Right atrium auricular region (tissue), 2 donors: ENCODE measurements at regions not wholly inside any gene's neighbourhood (a gene's known extent, or its start where the extent isn't known, plus 50 kb on each side); places are given as distances from the start of the nearest gene placed in this dataset.

Experiments
- DNase-seq: peaks from one replicate; pipeline ENCODE4 v3.0.0-alpha.2; 2019; ENCODE audit warnings: low spot score
- H3K27ac ChIP-seq, 2 donors: fragments of 200-600 bp; sonication (generic); 1 replicate in 1 of 2; 2 replicates in 1 of 2; pipeline ENCODE4 v1.5.1; 2016 to 2019
- H3K27me3 ChIP-seq, 2 donors: fragments of 200-600 bp; sonication (generic); one replicate each; pipeline versions ENCODE4 v1.5.1 to v1.6.0; 2017 to 2019
- H3K36me3 ChIP-seq: fragments of 200-600 bp; sonication (generic); one replicate; pipeline ENCODE4 v1.5.1; 2016
- H3K4me1 ChIP-seq, 2 donors: fragments of 200-600 bp; sonication (generic); one replicate each; pipeline versions ENCODE4 v1.5.1 to v1.6.0; 2017 to 2019
- H3K4me3 ChIP-seq, 2 donors: fragments of 200-600 bp; sonication (generic); 1 replicate in 1 of 2; 2 replicates in 1 of 2; pipeline ENCODE4 v1.5.1; 2017 to 2019; ENCODE audit warnings: mild to moderate bottlenecking in 1 of 2, moderate library complexity in 1 of 2
- H3K9me3 ChIP-seq, 2 donors: fragments of 200-600 bp; sonication (generic); one replicate each; pipeline ENCODE4 v1.5.1; 2019
- TF ChIP-seq, protein P1 (sequence below), 2 donors: fragments of 200-600 bp; sonication (generic); IDR thresholded peaks; one replicate each; pipeline ENCODE4 v1.5.1; 2019; ENCODE audit warnings: antibody characterized with exemption in 2 of 2

DNA sequence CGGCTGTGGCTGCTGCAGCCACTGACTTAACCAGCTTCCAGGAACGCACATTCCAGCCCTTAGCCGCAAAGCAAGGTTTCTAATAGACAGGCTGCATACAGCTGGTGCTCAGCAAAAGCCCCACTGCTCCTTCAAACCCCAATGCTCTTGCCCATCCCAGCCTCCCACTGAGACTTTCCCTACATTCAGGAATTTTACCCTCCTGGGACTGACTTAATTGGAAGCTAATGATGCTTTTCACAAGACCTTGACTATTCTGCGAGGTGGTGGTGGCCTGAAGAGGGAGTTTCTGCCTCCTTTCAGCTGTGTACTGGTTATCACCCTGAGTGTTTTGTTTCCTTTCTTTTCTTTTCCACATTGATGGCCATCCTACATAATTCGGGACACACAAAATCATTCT is 164.9 kb upstream of the IRX1 start:
- Histone ChIP-seq H3K9me3 (no peaks in the 10 kb centered on the region), H3K4me3 (no peak overlapping the region), H3K27me3 (no peaks in the 10 kb centered on the region), H3K36me3 (no peaks in the 10 kb centered on the region), H3K4me1 (no peaks in the 10 kb centered on the region), H3K27ac (no peak overlapping the region)
- no peak for DNase-seq
- TF ChIP-seq, protein P1, sequence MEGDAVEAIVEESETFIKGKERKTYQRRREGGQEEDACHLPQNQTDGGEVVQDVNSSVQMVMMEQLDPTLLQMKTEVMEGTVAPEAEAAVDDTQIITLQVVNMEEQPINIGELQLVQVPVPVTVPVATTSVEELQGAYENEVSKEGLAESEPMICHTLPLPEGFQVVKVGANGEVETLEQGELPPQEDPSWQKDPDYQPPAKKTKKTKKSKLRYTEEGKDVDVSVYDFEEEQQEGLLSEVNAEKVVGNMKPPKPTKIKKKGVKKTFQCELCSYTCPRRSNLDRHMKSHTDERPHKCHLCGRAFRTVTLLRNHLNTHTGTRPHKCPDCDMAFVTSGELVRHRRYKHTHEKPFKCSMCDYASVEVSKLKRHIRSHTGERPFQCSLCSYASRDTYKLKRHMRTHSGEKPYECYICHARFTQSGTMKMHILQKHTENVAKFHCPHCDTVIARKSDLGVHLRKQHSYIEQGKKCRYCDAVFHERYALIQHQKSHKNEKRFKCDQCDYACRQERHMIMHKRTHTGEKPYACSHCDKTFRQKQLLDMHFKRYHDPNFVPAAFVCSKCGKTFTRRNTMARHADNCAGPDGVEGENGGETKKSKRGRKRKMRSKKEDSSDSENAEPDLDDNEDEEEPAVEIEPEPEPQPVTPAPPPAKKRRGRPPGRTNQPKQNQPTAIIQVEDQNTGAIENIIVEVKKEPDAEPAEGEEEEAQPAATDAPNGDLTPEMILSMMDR (IDR thresholded peaks at IDR 0.05) = no peak

DNA sequence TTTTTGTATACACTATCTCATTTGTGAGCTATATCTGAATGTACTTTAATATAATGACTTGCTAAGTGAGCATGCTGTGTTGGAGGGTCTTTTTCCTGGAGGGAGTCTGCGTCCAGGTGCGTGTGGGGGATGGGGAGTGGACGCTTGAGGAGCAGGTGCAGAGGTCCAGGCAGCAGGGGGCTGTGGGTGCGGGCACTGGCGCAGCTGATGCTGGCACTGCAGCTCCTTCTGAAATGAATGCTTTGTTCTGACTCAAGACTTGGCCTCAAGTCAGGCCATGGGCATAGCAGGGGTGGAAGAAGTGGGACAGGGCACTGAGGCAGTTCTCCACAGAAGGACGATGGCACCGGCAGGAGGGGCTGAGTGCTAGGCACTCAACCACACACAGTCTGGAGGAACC is 165.7 kb upstream of the IRX1 start:
- TF ChIP-seq, protein P1 (IDR thresholded peaks at IDR 0.05) = no peak

DNA sequence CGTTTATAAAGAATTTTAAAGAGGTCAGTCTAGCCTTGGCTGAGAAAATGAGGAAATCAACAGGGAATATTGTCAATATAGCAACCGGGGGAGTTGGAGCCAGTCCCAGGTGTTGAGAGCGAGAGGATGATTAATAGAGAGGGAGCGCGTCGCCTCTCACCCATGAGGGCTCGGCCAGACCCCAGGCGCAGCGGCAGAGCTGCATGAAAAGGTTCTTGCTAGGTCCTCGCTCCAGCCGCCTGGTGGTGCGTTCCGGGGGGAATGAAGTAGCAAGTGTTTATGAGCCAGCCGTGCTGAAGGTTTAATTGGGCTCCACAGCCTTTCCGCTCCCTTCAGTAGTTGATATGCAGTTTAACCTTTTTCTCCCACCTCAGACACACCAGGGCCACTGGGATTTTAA is 167.3 kb upstream of the IRX1 start:
- no peak overlapping the region for H3K27ac ChIP-seq
- H3K9me3 ChIP-seq = peaks cover 0 to 6% of the 10 kb centered on the region in 2 donors
- no peaks in the 10 kb centered on the region for H3K4me1 ChIP-seq
- no peaks in the 10 kb centered on the region for H3K36me3 ChIP-seq
- DNase-seq = no peak
- H3K27me3 ChIP-seq = no peaks in the 10 kb centered on the region
- TF ChIP-seq, protein P1 (IDR thresholded peaks at IDR 0.05) = no peak
- no peak overlapping the region for H3K4me3 ChIP-seq

More for the DNA sequence above, 165.7 kb upstream of the IRX1 start:
- Histone ChIP-seq H3K4me1 (no peaks in the 10 kb centered on the region), H3K27ac (no peak overlapping the region), H3K27me3 (no peaks in the 10 kb centered on the region), H3K9me3 (no peaks in the 10 kb centered on the region), H3K4me3 (no peak overlapping the region), H3K36me3 (no peaks in the 10 kb centered on the region)
- no peak for DNase-seq

DNA sequence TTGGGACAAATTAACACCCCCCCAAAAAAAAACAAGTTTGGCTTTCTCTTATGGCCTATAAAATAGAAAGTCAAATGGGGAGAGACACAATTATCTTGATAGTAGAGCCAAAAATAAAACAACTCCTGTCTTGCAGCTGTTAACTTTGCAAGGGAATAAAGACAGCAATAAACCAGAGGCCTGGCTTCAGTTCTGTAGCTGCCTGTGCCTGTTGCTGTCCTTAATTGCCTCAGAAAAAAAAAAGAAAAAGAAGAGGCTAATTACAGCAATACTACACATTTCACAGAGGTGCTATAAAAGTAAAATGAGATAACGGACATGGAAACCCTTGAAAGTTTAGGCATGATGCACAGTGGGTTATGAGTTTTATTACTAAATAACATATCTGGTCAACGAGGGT is 170.7 kb upstream of the IRX1 start:
- TF ChIP-seq, protein P1 (IDR thresholded peaks at IDR 0.05) = no peak
- Histone ChIP-seq H3K9me3 (peaks cover 0 to 9% of the 10 kb centered on the region in 2 donors), H3K4me3 (no peak overlapping the region), H3K27ac (no peak overlapping the region), H3K4me1 (no peaks in the 10 kb centered on the region), H3K36me3 (no peaks in the 10 kb centered on the region), H3K27me3 (no peaks in the 10 kb centered on the region)
- no peak for DNase-seq

DNA sequence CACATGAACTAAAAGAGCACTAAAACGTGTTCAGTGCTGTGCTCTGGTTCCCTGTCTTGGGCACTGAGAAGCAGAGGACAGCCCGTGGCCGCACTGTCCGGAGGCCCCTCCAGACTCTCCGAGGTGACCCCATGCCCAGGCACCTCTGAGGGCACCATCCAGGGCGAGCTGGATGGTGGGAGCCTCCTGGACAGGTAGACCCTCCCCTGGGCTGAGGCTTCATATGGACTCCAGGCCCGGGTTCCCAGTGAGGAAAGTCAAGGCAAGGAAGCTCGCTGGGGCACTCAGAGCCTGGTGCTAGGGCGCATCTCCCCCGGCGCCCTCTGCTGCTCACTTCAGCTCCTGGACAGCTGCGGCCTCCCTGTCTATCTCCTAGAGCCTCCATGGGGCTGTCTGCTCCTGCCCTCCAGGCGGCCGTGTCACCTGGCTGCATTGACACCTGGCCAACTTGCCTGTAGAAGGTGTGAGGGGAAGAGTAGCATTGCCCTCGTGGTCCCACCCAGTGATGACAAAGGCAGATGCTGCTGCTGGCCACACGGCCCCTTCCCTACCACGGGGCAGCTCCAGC is 178.2 kb upstream of the IRX1 start:
- no peak overlapping the region for H3K27ac ChIP-seq
- TF ChIP-seq, protein P1 (IDR thresholded peaks at IDR 0.05) = no peak
- no peaks in the 10 kb centered on the region for H3K36me3 ChIP-seq
- DNase-seq = no peak
- no peaks in the 10 kb centered on the region for H3K27me3 ChIP-seq
- no peak overlapping the region for H3K4me3 ChIP-seq
- no peaks in the 10 kb centered on the region for H3K4me1 ChIP-seq
- H3K9me3 ChIP-seq = no peaks in the 10 kb centered on the region

DNA sequence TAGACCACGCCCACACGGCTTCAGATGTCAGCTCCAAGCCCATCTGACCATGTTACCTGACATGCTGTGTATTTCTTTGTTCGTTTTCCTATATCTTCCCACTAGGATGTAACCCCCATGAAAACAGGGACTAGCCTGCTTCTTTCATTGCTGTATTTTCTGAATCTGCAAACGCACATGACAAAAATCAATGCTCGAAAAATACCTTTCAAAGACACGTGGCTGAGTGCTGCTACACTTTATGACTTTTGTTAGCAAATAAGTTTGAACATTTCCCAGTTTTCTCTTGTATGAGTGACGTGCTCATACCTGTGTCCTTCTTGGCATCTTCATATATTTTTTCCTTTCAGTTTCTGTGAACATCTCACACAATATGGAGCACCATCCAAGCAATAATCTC is 181.3 kb upstream of the IRX1 start:
- Histone ChIP-seq H3K27ac (no peak overlapping the region), H3K4me3 (no peak overlapping the region), H3K4me1 (no peaks in the 10 kb centered on the region), H3K27me3 (no peaks in the 10 kb centered on the region), H3K36me3 (no peaks in the 10 kb centered on the region), H3K9me3 (peaks cover 0 to 9% of the 10 kb centered on the region in 2 donors)
- TF ChIP-seq, protein P1 (IDR thresholded peaks at IDR 0.05) = no peak
- no peak for DNase-seq
